ENCODE measurements at regions not wholly inside any gene's neighbourhood (a gene's known extent, or its start where the extent isn't known, plus 50 kb on each side); places are given as distances from the start of the nearest gene placed in this dataset.
"Not testable (repeated sequence)": the region's sequence is repeated elsewhere in the genome, so short reads cannot be mapped to it uniquely, and the experiment has no call there.

GRCh38 chr21:15203740-15204139 lies 138.9 kb upstream of the NRIP1 start:
- DNase-seq (ENCODE audit: low read depth in 2 of 2) = no peak

GRCh38 chr21:15204140-15204969 lies 139.6 kb upstream of the NRIP1 start:
- no peak for DNase-seq (ENCODE audit: low read depth in 2 of 2)

- DNase-seq (ENCODE audit: low read depth in 2 of 2) = no peak
Measured at GRCh38 chr21:15204970-15205286, 140.1 kb upstream of the NRIP1 start.

- DNase-seq (ENCODE audit: low read depth in 2 of 2) = no peak
Measured at GRCh38 chr21:15206514-15206913, 141.7 kb upstream of the NRIP1 start.

GRCh38 chr21:15207231-15207630 lies 142.4 kb upstream of the NRIP1 start:
- no peak for DNase-seq (ENCODE audit: low read depth in 2 of 2)

- DNase-seq (ENCODE audit: low read depth in 2 of 2) = no peak
Measured at GRCh38 chr21:15207635-15208370, 143.0 kb upstream of the NRIP1 start.

GRCh38 chr21:15208786-15209185 lies 144.0 kb upstream of the NRIP1 start:
- no peak for DNase-seq (ENCODE audit: low read depth in 2 of 2)

GRCh38 chr21:15209224-15209623 lies 144.4 kb upstream of the NRIP1 start:
- DNase-seq (ENCODE audit: low read depth in 2 of 2) = no peak

GRCh38 chr21:15210235-15210678 lies 145.5 kb upstream of the NRIP1 start:
- DNase-seq (ENCODE audit: low read depth in 2 of 2) = no peak

- DNase-seq (ENCODE audit: low read depth in 2 of 2) = no peak
Measured at GRCh38 chr21:15211491-15212133, 146.8 kb upstream of the NRIP1 start.

GRCh38 chr21:15212206-15212605 lies 147.4 kb upstream of the NRIP1 start:
- DNase-seq (ENCODE audit: low read depth in 2 of 2) = no peak

- not testable (repeated sequence) for DNase-seq (ENCODE audit: low read depth in 2 of 2)
Measured at GRCh38 chr21:15218476-15218875, 153.7 kb upstream of the NRIP1 start.

- DNase-seq (ENCODE audit: low read depth in 2 of 2) = no peak
Measured at GRCh38 chr21:15219039-15219438, 154.2 kb upstream of the NRIP1 start.

- DNase-seq (ENCODE audit: low read depth in 2 of 2) = no peak
Measured at GRCh38 chr21:15219894-15220293, 155.1 kb upstream of the NRIP1 start.

GRCh38 chr21:15221799-15222386 lies 157.1 kb upstream of the NRIP1 start:
- no peak for DNase-seq (ENCODE audit: low read depth in 2 of 2)

- DNase-seq (ENCODE audit: low read depth in 2 of 2) = no peak
Measured at GRCh38 chr21:15222707-15223106, 157.9 kb upstream of the NRIP1 start.

GRCh38 chr21:15224346-15225086 lies 159.7 kb upstream of the NRIP1 start:
- DNase-seq (ENCODE audit: low read depth in 2 of 2) = no peak

- no peak for DNase-seq (ENCODE audit: low read depth in 2 of 2)
Measured at GRCh38 chr21:15227919-15228318, 163.1 kb upstream of the NRIP1 start.

- DNase-seq (ENCODE audit: low read depth in 2 of 2) = no peak
Measured at GRCh38 chr21:15229390-15229789, 164.6 kb upstream of the NRIP1 start.

- no peak for DNase-seq (ENCODE audit: low read depth in 2 of 2)
Measured at GRCh38 chr21:15233611-15234010, 168.8 kb upstream of the NRIP1 start.

GRCh38 chr21:15236111-15236510 lies 171.3 kb upstream of the NRIP1 start:
- no peak for DNase-seq (ENCODE audit: low read depth in 2 of 2)

- DNase-seq (ENCODE audit: low read depth in 2 of 2) = no peak
Measured at GRCh38 chr21:15240848-15241247, 176.0 kb upstream of the NRIP1 start.
